Myocyte (in vitro differentiated cells): ENCODE measurements at regions not wholly inside any gene's neighbourhood (a gene's known extent, or its start where the extent isn't known, plus 50 kb on each side); places are given as distances from the start of the nearest gene placed in this dataset.

Experiments used
- DNase-seq: peaks from one replicate; pipeline ENCODE4 v3.0.0-alpha.2; 2012; ENCODE audit warnings: low read depth

- no peak for DNase-seq
Measured at GRCh38 chr2:118294063-118294462, 205.8 kb downstream of the INSIG2 start.

GRCh38 chr2:118292991-118293390 lies 204.7 kb downstream of the INSIG2 start:
- no peak for DNase-seq

- no peak for DNase-seq
Measured at GRCh38 chr2:118291251-118291880, 203.1 kb downstream of the INSIG2 start.

DNA sequence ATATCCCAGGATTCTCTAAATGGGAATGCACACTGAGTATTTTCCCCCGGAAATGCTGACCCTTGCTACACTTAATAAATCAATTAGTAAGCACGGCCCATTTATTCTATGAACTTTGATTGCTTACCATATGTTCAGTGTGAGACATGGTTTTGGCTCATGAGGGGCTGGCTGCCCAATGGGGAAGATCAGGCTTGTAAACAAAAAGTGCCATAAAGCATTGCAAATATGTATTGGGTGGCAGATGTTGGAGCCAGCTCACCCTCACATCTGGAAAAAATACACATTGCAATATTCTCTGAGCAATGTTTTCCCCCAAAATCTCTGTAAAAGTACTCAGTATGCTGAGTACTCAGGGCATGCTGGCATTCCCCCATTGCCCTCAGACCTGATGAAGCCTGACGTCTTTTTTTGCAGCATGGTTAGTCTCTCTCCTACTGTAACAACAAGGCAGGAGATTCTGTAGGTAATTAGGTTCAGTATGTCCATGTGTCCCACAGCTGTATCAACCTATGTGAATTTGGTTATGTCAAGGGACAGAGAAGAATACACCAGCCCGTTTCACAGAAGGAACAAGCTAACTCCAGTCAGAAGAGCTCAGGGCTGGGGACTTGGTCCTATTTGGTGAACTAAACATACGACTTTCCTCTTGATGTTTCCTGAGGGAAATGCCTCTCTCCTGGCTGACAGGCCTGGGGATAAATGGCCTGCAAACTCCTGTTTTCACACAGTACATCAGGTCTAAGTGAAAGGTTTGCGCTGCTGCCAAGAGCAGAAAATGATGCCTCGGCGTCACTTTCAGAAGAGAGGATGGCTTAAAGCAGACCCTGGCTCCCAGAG lies 202.4 kb downstream of the INSIG2 start:
- no peak for DNase-seq

DNA sequence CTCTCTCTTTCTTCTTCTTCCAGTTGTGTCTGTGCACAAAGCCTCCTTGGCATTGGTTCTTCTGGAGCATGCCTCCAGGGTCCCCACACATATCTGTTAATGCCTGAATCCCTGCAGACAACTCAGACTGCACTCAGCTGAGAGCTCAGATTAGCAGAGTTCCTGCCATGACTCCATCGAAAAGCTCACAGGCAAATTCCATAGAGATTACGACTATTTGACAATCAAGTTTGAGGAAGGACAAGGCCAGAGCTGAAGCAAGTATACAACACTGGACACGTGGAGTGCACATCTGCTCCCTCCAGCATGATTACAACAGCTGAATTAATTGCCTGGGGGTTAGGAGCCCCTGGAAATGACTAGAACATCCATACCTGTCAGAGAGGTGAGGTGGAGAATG lies 190.7 kb downstream of the INSIG2 start:
- no peak for DNase-seq

DNA sequence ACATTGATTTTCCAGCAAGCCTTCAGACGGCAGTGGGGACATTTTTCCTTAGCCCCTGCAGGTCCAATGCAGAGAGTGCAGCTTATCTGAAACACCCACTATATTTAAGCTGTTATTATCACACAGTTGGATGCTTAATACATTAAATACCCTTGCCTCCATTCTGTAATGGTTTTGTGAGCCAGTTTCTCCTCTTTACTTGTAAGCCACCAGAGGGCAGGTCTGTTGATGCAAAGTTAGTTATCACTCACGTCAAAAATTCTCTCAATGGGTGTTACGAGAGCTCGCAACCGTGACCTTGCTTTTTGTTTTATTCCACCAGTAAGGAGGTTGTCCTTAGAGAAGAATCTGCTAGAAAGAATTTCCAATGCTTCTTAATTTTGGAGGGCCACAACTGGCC lies 189.8 kb downstream of the INSIG2 start:
- no peak for DNase-seq

DNA sequence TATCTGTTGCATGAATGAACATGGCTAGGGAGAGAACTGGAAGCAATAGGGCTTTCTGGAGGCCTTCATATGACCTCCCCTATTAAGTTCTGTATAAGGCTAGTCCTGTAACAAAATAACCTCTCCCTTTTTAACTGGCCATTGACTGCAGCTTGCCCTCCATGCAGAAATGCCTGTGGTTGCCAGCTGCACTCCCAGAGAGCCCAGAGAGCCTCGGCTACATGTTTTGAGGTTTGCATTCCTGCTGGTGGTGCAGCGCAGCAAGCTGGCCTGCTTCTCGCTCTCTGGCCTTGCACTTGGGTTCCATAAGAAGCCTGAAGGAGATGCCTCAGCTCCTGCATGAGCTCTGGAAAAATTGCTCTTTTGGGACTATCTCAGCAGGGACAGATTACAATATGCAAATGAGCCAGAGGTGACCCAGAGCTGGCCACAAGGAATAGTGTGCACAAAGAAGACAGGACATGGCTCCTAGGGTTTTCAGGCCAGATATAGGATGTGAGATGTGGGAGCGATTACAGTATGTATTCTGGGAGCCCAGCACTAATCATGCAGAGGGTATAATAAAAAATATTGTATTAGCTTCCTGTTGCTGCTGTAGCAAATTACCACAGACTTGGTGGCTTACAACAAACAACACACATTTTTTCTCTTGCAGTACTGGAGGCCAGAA lies 186.7 kb downstream of the INSIG2 start:
- DNase-seq, result peak; percentile 46

GRCh38 chr2:118272391-118272790 lies 184.1 kb downstream of the INSIG2 start:
- DNase-seq, result no peak

DNA sequence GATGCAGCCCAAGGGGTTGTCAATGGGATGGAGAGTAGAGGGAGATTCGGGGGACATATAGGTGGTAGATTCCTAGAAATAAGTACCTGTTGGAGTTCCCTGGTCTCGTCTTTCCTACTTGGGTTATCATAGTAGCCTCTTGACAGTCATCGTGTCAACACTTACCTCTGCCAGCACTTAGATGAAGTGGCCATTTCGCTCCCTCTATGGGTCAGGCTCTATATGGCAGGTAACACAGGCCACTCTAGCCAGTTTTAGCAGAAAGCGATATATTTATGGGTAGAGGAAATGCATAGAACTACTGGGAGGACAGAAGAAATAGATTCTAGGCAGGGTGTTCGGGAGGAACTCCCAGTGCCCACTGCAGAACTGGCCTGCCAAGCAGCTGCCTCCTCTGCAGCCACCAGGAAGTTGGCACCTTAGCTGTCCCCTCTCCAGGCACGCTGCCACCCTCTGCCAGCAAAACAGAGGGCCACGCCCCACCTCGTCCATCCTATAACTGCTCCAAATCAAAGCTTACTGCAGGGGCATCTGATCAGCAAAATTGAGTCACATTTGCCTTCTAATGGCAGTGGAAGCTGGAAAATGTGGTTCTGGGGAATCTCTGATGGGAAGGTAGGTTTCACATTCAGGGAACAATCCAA lies 181.3 kb downstream of the INSIG2 start:
- DNase-seq, result no peak

DNA sequence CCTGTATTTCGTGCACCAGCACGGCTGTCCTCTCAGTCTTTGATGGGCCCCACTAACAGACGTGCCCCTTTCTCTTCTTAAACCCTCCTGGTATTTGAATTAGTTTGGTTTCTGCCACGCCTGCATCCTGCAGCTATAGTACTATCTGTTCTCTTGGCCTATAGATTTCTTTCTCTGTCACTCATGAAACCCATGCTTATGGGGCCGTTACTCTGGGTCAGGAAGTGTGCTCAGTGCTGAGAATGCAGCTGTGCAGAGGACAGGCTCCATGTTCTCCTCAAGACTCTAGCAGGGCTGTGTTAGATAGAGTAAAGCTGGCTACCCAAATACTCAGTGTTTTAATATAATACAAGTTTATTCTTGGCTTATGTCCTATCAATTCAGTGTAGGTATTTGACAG lies 180.0 kb downstream of the INSIG2 start:
- no peak for DNase-seq

DNA sequence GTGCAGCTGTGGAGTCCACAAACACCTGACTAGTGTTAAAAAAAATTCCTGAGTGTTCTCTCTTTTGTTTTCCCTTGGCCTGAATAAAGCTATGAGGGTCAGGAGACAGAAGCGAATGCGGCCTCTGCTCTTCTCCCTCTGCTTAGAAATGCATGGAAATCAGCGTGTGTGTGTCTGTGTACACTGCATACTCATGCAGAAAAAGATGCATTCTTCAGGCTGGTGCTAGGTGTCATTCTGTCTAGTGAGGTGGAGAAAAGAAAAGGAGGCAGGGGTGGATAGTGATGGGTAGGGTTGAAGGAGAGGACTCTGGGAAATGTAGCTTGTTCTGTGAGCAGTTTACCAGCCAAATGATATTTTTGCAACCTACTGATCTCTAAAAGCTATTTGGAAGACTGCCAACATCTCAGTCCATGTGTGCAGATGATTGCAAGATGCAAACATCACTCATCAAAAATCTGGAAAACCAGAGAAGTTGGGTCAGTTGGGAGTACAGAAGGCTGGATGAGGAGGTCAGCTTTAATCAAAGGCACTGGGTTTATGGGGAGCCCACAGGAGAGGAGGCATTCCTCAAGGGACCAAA lies 177.7 kb downstream of the INSIG2 start:
- no peak for DNase-seq

DNA sequence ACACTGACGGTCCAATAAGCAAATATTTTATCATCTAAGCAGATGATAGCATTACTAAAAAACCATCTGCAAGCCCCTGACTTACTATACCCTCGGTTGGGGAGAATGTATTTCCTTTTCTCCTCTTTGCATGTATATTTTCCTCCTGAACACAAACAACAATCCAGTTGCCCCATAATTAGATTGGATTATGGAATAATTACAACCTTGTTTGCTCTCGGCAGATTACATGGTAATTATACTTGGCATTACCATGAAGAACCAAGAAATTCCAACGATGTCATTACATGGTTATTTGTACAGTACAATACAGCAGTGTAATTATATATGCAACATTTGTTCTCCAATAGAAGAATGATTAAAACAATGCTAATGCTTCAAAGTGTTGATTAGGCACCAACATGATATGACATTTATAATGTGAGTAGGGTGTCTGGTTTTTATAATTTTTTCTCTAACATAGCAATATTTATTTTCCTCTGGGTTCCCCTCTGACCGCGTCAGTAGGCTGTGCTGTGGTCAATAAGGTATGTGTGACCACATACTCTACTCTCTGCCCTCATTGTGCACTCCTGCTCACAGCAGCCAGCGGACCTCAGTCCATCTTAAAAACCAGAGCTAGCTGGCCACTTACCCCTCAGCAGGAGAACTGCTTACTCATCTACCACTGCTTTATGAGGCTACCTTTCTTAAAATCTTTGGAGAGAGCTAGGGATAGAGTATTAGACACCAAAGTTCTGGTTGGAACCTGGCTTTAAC lies 176.1 kb downstream of the INSIG2 start:
- no peak for DNase-seq

- no peak for DNase-seq
Measured at GRCh38 chr2:118257696-118258095, 169.4 kb downstream of the INSIG2 start.

GRCh38 chr2:118255771-118256372 lies 167.6 kb downstream of the INSIG2 start:
- DNase-seq, result no peak

GRCh38 chr2:118255301-118255700 lies 167.0 kb downstream of the INSIG2 start:
- DNase-seq, result no peak

DNA sequence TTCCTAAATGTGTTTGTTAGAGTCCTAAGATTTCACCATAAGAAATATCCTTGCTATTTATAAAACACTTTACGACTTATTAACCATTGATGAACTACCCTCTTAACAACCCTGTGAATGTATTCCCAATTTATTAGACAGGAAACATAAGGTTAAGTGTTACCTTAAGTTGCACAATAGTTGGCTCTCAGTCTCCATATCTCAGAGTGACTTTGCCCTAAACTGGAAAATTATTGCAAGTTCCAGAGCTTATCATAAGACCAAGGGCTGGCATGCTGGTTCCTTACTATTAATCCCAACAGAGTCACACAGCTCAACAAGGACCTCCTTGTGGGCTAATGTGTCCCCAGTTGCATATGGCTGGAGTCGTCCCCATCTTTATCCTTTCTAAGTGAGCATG lies 165.8 kb downstream of the INSIG2 start:
- DNase-seq, result no peak

GRCh38 chr2:118251427-118251826 lies 163.2 kb downstream of the INSIG2 start:
- peak; percentile 8 for DNase-seq

GRCh38 chr2:118250463-118250862 lies 162.2 kb downstream of the INSIG2 start:
- no peak for DNase-seq

DNA sequence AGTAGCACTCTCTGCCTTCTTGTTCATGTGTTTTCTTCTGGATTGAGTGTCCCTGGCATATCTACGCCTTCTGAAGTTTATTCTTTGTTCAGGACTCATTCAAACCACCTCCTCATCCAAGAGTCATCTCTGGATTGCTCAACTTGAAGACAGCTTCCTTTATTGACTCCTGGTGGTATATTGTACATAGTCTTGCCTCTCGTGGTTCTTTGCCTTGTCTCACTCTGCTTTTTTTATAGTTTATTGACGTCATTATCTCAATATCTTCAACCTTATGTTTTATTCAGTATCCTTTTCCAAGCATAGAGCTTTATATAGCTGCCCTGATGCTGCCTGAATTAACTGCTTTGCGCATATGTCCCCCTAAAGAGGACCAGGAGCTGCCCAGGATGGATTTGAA lies 161.7 kb downstream of the INSIG2 start:
- no peak for DNase-seq

- DNase-seq, result no peak
Measured at GRCh38 chr2:118249531-118249930, 161.3 kb downstream of the INSIG2 start.
